Heart left ventricle (tissue), 16 donors: ENCODE measurements at regions not wholly inside any gene's neighbourhood (a gene's known extent, or its start where the extent isn't known, plus 50 kb on each side); places are given as distances from the start of the nearest gene placed in this dataset.

Experiments used
- ATAC-seq, 4 donors: fragments of 200-7000 bp; cut with Tn5 transposase; one replicate each; pipeline ENCODE4 v1.9.1; 2020 to 2022; ENCODE audit warnings: moderate library complexity in 4 of 4, mild to moderate bottlenecking in 3 of 4, moderate number of reproducible peaks in 1 of 4
- DNase-seq, 5 donors: peaks; one replicate each; pipeline ENCODE4 v3.0.0-alpha.2; 2020
- H3K27ac ChIP-seq, 12 donors: fragments of 200-600 bp; sonication (generic) in 4 of 12; one replicate each; pipeline versions ENCODE4 v1.5.0 to v1.8.0; 2016 to 2022; ENCODE audit warnings: mild to moderate bottlenecking in 2 of 12
- H3K27me3 ChIP-seq, 9 donors: fragments of 200-600 bp; sonication (generic) in 2 of 9; one replicate each; pipeline versions ENCODE4 v1.5.1 to v1.8.0; 2016 to 2022; ENCODE audit warnings: mild to moderate bottlenecking in 3 of 9
- H3K36me3 ChIP-seq, 9 donors: fragments of 200-600 bp; sonication (generic) in 2 of 9; one replicate each; pipeline versions ENCODE4 v1.5.0 to v1.8.0; 2018 to 2022; ENCODE audit warnings: mild to moderate bottlenecking in 2 of 9
- H3K4me1 ChIP-seq, 12 donors: fragments of 200-600 bp; sonication (generic) in 4 of 12; one replicate each; pipeline versions ENCODE4 v1.5.0 to v1.8.0; 2016 to 2022; ENCODE audit warnings: mild to moderate bottlenecking in 3 of 12
- H3K4me3 ChIP-seq, 12 donors: fragments of 200-600 bp; sonication (generic) in 4 of 12; one replicate each; pipeline versions ENCODE4 v1.5.0 to v1.8.0; 2017 to 2022; ENCODE audit warnings: mild to moderate bottlenecking in 9 of 12, moderate library complexity in 4 of 12
- H3K9me3 ChIP-seq, 12 donors: fragments of 200-600 bp; sonication (generic) in 4 of 12; one replicate each; pipeline versions ENCODE4 v1.5.0 to v1.8.0; 2016 to 2022; ENCODE audit warnings: mild to moderate bottlenecking in 1 of 12
- CTCF ChIP-seq, 12 donors: fragments of 200-600 bp; sonication (generic) in 4 of 12; IDR thresholded peaks; one replicate each; pipeline versions ENCODE4 v1.5.0 to v1.8.0; 2018 to 2022; ENCODE audit warnings: antibody characterized with exemption in 12 of 12, mild to moderate bottlenecking in 5 of 12
- POLR2A ChIP-seq, 2 donors: fragments of 450-650 bp; IDR thresholded peaks; one replicate each; pipeline ENCODE4 v1.6.1; 2017; ENCODE audit warnings: antibody characterized with exemption in 2 of 2, mild to moderate bottlenecking in 2 of 2, moderate library complexity in 2 of 2
- WGBS, 4 donors: extraction: QIAGEN DNeasy Blood & Tissue Kit in 2 of 4; methylation state at CpG; one replicate each; pipeline versions ENCODE4 v1.1.5 to v1.1.7; 2013 to 2018; 5-methylcytosine and 5-hydroxymethylcytosine counted together
- intact Hi-C, 10 donors: fragments of 100-400 bp; cut with DNase I; formaldehyde crosslinking; loops; one replicate each; pipeline versions ENCODE4 v1.11.1 to v1.14.2; 2022
- donor health status: ischemic (EF 13 %, LVEDD 7.1; RV severe dilation, severe dysfunction).
- donor health status: healthy with polysubstance abuse.
- donor health status: DM: no; HTN: yes; CAD: no.
- donor health status: DM: no; HTN: no; CAD: no.
- donor health status: ischemic (EF 25% LVEDD 6.9; RV normal size, moderate dysfunction).
- donor health status: ischemic (EF 25% LVEDD 5.7; RV mildly dilated, moderate dysfunction).
- donor health status: healthy.
- donor health status: DM: yes; HTN: yes; CAD: no.
- donor health status: ischemic (EF 35%, LVEDD 5.7; RV mildly dilated, moderate dysfunction).
- donor health status: nonischemic (EF 11% LVEDD 7.7; RV severe dilation, severe dysfunction).
- donor health status: DM: yes; HTN: yes; CAD: no.
- donor health status: PGD.
- donor health status: ischemic (EF 29% LVEDD 5.4; RV normal size, mild dysfunction).
- donor health status: nonischemic (EF 23%, LVEDD 6.1; RV moderate dilation, normal function).

- no peaks in the 10 kb centered on the region for H3K27me3 ChIP-seq
- no peak overlapping the region for H3K27ac ChIP-seq
- no peaks in the 10 kb centered on the region for H3K4me1 ChIP-seq
- no peak overlapping the region for H3K4me3 ChIP-seq
- H3K9me3 ChIP-seq, result no peaks in the 10 kb centered on the region
- ATAC-seq (no peak), DNase-seq (no peak)
- WGBS, 4 donors, result 88 to 97% (median 95%) methylated on average over 2 of the region's 2 CpGs
- TF ChIP-seq POLR2A (IDR thresholded peaks at IDR 0.05), result no peak
- no peaks in the 10 kb centered on the region for H3K36me3 ChIP-seq
- intact Hi-C loops, result no loop called here
Observed at GRCh38 chr5:110082863-110083262, 393.1 kb downstream of the MAN2A1 start.

GRCh38 chr5:110085826-110086225 is 396.1 kb downstream of the MAN2A1 start:
- 93 to 100% (median 97%) methylated on average over 1 of the region's 1 CpG for WGBS, 4 donors
- H3K27me3 ChIP-seq, result no peaks in the 10 kb centered on the region
- H3K9me3 ChIP-seq, result no peaks in the 10 kb centered on the region
- ATAC-seq, result no peak
- no peak overlapping the region for H3K4me3 ChIP-seq
- no peak overlapping the region for H3K27ac ChIP-seq
- intact Hi-C loops, result no loop called here
- TF ChIP-seq CTCF (IDR thresholded peaks at IDR 0.05) (no peak), POLR2A (IDR thresholded peaks at IDR 0.05) (no peak)
- no peaks in the 10 kb centered on the region for H3K4me1 ChIP-seq
- no peak for DNase-seq
- no peaks in the 10 kb centered on the region for H3K36me3 ChIP-seq

- Histone ChIP-seq H3K4me3 (no peak overlapping the region), H3K36me3 (no peaks in the 10 kb centered on the region), H3K27ac (no peak overlapping the region), H3K9me3 (no peaks in the 10 kb centered on the region), H3K4me1 (no peaks in the 10 kb centered on the region), H3K27me3 (no peaks in the 10 kb centered on the region)
- TF ChIP-seq POLR2A (IDR thresholded peaks at IDR 0.05) (no peak), CTCF (IDR thresholded peaks at IDR 0.05) (no peak)
- DNase-seq, result peak in 1 of 5 donors; percentile 42
- peak in 2 of 4 donors; percentile 54 to 89 for ATAC-seq
- 59 to 61% (median 60%) methylated on average over 6 of the region's 6 CpGs for WGBS, 4 donors
- intact Hi-C loops, result no loop called here
Observed at GRCh38 chr5:110086658-110087388, 397.1 kb downstream of the MAN2A1 start.

- ATAC-seq (no peak), DNase-seq (no peak)
- Histone ChIP-seq H3K27ac (no peak overlapping the region), H3K36me3 (no peaks in the 10 kb centered on the region), H3K27me3 (no peaks in the 10 kb centered on the region), H3K4me1 (no peaks in the 10 kb centered on the region), H3K9me3 (no peaks in the 10 kb centered on the region), H3K4me3 (no peak overlapping the region)
- 70 to 80% (median 74%) methylated on average over 7 of the region's 7 CpGs for WGBS, 4 donors
- intact Hi-C loops, result no loop called here
- no peak for TF ChIP-seq POLR2A (IDR thresholded peaks at IDR 0.05)
- no peak for TF ChIP-seq CTCF (IDR thresholded peaks at IDR 0.05)
Observed at GRCh38 chr5:110087829-110088228, 398.1 kb downstream of the MAN2A1 start.
